GM12872 (cell line): ENCODE measurements at regions not wholly inside any gene's neighbourhood (a gene's known extent, or its start where the extent isn't known, plus 50 kb on each side); places are given as distances from the start of the nearest gene placed in this dataset.

Experiments
- CTCF ChIP-seq: IDR thresholded peaks from 3 replicates; pipeline ENCODE4 v1.5.1; 2011; ENCODE audit warnings: low read depth, mild to moderate bottlenecking, low read length, moderate library complexity; ENCODE audit not compliant: insufficient read depth

- no peak for TF ChIP-seq CTCF
These were observed 926.5 kb upstream of the GHITM start for GRCh38 chr10:83212632-83213334.

- TF ChIP-seq CTCF: no peak
These were observed 925.2 kb upstream of the GHITM start for GRCh38 chr10:83214136-83214535.

GRCh38 chr10:83218205-83218604 lies 921.1 kb upstream of the GHITM start:
- no peak for TF ChIP-seq CTCF

- TF ChIP-seq CTCF: no peak
These were observed 917.0 kb upstream of the GHITM start for GRCh38 chr10:83222300-83222699.

GRCh38 chr10:83222832-83223742 lies 916.2 kb upstream of the GHITM start:
- no peak for TF ChIP-seq CTCF

- TF ChIP-seq CTCF: no peak
These were observed 913.5 kb upstream of the GHITM start for GRCh38 chr10:83225781-83226180.

GRCh38 chr10:83229991-83230390 lies 909.3 kb upstream of the GHITM start:
- no peak for TF ChIP-seq CTCF
